HL-60 (cell line): ENCODE measurements at regions not wholly inside any gene's neighbourhood (a gene's known extent, or its start where the extent isn't known, plus 50 kb on each side); places are given as distances from the start of the nearest gene placed in this dataset.

ENCODE experiments used
- DNase-seq, 2 experiments: peaks; one replicate each; pipeline ENCODE4 v3.0.0-alpha.2; 2010 to 2020; ENCODE audit warnings: low read depth in 1 of 2, low spot score in 1 of 2
- H3K27ac ChIP-seq: fragments of 250-450 bp; sonication (Bioruptor Pico); replicated peaks from 2 replicates; pipeline ENCODE4 v1.5.1; 2020; ENCODE audit warnings: mild to moderate bottlenecking, moderate library complexity
- H3K27me3 ChIP-seq: fragments of 250-450 bp; sonication (Bioruptor Pico); 2 replicates; pipeline ENCODE4 v1.5.1; 2021; ENCODE audit warnings: mild to moderate bottlenecking, moderate library complexity; ENCODE audit not compliant: insufficient read depth, poor library complexity, severe bottlenecking
- H3K4me3 ChIP-seq: replicated peaks from 2 replicates; pipeline ENCODE4 v1.5.1; 2011; ENCODE audit warnings: mild to moderate bottlenecking, control low read depth, low read length; ENCODE audit not compliant: insufficient read depth
- GABPA ChIP-seq: IDR thresholded peaks from 2 replicates; pipeline ENCODE4 v1.6.1; 2012; ENCODE audit warnings: low read depth
- POLR2AphosphoS5 ChIP-seq: IDR thresholded peaks from 2 replicates; pipeline ENCODE4 v1.6.1; 2012; ENCODE audit warnings: low read depth
- SPI1 ChIP-seq: IDR thresholded peaks from 2 replicates; pipeline ENCODE4 v1.6.1; 2012; ENCODE audit warnings: low read depth, mild to moderate bottlenecking, borderline replicate concordance
- TF ChIP-seq, protein P1 (sequence below): IDR thresholded peaks from 2 replicates; pipeline ENCODE4 v1.6.1; 2012; ENCODE audit warnings: low read depth; ENCODE audit not compliant: insufficient replicate concordance
- TF ChIP-seq, protein P2 (sequence below): IDR thresholded peaks from one replicate; pipeline ENCODE4 v1.5.1; 2011; ENCODE audit warnings: low read length, control low read depth, inconsistent platforms; ENCODE audit not compliant: insufficient read depth

DNA sequence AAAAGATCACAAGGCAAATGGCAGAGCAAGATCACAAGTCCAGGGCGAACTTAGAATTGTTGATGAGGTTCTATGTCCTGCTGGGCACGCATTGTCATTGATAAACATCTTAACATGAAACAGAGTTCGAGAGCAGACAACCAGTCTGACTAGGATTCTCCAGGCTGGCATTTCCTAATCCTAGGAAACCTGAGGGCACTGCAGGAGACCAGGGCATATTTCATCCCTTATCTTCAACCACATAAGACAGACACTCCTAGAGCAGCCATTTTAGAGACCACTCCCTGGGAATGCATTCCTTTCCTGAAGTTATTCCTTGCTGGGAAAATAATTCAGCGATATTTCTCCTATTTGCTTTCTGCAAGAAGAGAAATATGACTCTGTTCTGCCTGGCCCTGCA, 1199.9 kb downstream of the SI start:
- no peak overlapping the region for H3K4me3 ChIP-seq
- DNase-seq: no peak
- no peaks in the 10 kb centered on the region for H3K27me3 ChIP-seq
- no peak overlapping the region for H3K27ac ChIP-seq
- TF ChIP-seq GABPA (no peak), SPI1 (no peak), POLR2AphosphoS5 (no peak)
- TF ChIP-seq, protein P1, sequence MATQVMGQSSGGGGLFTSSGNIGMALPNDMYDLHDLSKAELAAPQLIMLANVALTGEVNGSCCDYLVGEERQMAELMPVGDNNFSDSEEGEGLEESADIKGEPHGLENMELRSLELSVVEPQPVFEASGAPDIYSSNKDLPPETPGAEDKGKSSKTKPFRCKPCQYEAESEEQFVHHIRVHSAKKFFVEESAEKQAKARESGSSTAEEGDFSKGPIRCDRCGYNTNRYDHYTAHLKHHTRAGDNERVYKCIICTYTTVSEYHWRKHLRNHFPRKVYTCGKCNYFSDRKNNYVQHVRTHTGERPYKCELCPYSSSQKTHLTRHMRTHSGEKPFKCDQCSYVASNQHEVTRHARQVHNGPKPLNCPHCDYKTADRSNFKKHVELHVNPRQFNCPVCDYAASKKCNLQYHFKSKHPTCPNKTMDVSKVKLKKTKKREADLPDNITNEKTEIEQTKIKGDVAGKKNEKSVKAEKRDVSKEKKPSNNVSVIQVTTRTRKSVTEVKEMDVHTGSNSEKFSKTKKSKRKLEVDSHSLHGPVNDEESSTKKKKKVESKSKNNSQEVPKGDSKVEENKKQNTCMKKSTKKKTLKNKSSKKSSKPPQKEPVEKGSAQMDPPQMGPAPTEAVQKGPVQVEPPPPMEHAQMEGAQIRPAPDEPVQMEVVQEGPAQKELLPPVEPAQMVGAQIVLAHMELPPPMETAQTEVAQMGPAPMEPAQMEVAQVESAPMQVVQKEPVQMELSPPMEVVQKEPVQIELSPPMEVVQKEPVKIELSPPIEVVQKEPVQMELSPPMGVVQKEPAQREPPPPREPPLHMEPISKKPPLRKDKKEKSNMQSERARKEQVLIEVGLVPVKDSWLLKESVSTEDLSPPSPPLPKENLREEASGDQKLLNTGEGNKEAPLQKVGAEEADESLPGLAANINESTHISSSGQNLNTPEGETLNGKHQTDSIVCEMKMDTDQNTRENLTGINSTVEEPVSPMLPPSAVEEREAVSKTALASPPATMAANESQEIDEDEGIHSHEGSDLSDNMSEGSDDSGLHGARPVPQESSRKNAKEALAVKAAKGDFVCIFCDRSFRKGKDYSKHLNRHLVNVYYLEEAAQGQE: no peak
- TF ChIP-seq, protein P2, sequence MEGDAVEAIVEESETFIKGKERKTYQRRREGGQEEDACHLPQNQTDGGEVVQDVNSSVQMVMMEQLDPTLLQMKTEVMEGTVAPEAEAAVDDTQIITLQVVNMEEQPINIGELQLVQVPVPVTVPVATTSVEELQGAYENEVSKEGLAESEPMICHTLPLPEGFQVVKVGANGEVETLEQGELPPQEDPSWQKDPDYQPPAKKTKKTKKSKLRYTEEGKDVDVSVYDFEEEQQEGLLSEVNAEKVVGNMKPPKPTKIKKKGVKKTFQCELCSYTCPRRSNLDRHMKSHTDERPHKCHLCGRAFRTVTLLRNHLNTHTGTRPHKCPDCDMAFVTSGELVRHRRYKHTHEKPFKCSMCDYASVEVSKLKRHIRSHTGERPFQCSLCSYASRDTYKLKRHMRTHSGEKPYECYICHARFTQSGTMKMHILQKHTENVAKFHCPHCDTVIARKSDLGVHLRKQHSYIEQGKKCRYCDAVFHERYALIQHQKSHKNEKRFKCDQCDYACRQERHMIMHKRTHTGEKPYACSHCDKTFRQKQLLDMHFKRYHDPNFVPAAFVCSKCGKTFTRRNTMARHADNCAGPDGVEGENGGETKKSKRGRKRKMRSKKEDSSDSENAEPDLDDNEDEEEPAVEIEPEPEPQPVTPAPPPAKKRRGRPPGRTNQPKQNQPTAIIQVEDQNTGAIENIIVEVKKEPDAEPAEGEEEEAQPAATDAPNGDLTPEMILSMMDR: no peak

DNA sequence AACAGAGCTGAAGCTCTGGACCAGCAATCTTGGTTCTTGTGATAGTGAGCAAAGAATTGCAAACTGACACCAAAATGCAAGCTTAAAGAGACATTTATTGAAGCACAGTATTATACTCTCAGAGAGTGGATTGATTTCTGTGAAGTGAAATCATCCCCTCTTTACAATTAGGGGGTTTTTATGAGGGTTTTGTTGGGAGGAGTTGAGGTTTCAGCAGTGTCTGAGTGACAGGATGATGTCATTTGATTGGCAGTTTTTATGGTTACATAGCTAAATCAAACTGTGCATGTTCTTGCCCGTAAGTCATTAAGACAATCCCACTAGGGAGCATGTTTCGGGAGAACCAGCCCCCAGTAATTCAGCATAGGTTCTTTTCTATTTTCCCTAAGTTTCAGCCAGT, 1200.5 kb downstream of the SI start:
- no peak overlapping the region for H3K27ac ChIP-seq
- no peak overlapping the region for H3K4me3 ChIP-seq
- no peaks in the 10 kb centered on the region for H3K27me3 ChIP-seq
- DNase-seq: no peak
- TF ChIP-seq POLR2AphosphoS5: no peak
- TF ChIP-seq SPI1: no peak
- TF ChIP-seq, protein P2: no peak
- TF ChIP-seq, protein P1: no peak
- TF ChIP-seq GABPA: no peak

DNA sequence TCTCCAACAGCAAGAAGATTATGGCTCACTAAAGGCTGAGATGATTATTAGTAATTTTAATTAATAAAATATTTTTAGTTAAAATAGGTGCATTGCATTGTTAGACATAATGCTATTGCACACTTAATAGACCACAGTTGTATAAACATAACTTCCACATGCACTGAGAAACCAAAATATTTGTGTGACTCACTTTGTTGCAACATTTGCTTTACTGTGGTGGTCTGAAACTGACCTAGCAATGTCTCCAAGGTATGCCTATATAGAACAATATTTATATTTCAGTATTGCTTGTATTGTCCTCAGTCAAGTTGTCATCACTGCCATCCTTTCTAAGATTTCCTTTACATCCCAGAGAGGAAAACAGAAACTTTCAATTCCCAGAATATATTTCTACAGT, 1215.2 kb downstream of the SI start:
- no peak for DNase-seq
- H3K27me3 ChIP-seq: no peaks in the 10 kb centered on the region
- H3K27ac ChIP-seq: no peak overlapping the region
- H3K4me3 ChIP-seq: no peak overlapping the region
- TF ChIP-seq, protein P2: no peak
- TF ChIP-seq POLR2AphosphoS5 (no peak), SPI1 (no peak), GABPA (no peak)
- TF ChIP-seq, protein P1: no peak
